ENCODE measurements at regions not wholly inside any gene's neighbourhood (a gene's known extent, or its start where the extent isn't known, plus 50 kb on each side); places are given as distances from the start of the nearest gene placed in this dataset.

- in situ Hi-C loops (cut with MboI; ENCODE audit: low sequenced_read_pairs, unreplicated experiment), result no loop called here
- no peak for DNase-seq (ENCODE audit: low spot score)
- TF ChIP-seq CTCF (IDR thresholded peaks at IDR 0.05; ENCODE audit: borderline replicate concordance, control extremely low read depth, extremely low read depth, insufficient read depth, missing control alignments), result no peak
Measured at GRCh38 chr3:64342940-64343688, 117.8 kb upstream of the PRICKLE2 start.

- DNase-seq (ENCODE audit: low spot score), result no peak
- no peak for TF ChIP-seq CTCF (IDR thresholded peaks at IDR 0.05; ENCODE audit: borderline replicate concordance, control extremely low read depth, extremely low read depth, insufficient read depth, missing control alignments)
- in situ Hi-C loops (cut with MboI; ENCODE audit: low sequenced_read_pairs, unreplicated experiment), result no loop called here
Measured at GRCh38 chr3:64341296-64341695, 116.0 kb upstream of the PRICKLE2 start.

- TF ChIP-seq CTCF (IDR thresholded peaks at IDR 0.05; ENCODE audit: borderline replicate concordance, control extremely low read depth, extremely low read depth, insufficient read depth, missing control alignments), result no peak
- in situ Hi-C loops (cut with MboI; ENCODE audit: low sequenced_read_pairs, unreplicated experiment), result no loop called here
Measured at GRCh38 chr3:64340641-64341101, 115.4 kb upstream of the PRICKLE2 start.

GRCh38 chr3:64336488-64336887, 111.2 kb upstream of the PRICKLE2 start:
- in situ Hi-C loops (cut with MboI; ENCODE audit: low sequenced_read_pairs, unreplicated experiment), result no loop called here
- TF ChIP-seq CTCF (IDR thresholded peaks at IDR 0.05; ENCODE audit: borderline replicate concordance, control extremely low read depth, extremely low read depth, insufficient read depth, missing control alignments), result no peak
- no peak for DNase-seq (ENCODE audit: low spot score)

More at GRCh38 chr3:64340641-64341101, 115.4 kb upstream of the PRICKLE2 start:
- DNase-seq (ENCODE audit: low spot score), result no peak

GRCh38 chr3:64332459-64333350, 107.4 kb upstream of the PRICKLE2 start:
- DNase-seq (ENCODE audit: low spot score), result no peak
- TF ChIP-seq CTCF (IDR thresholded peaks at IDR 0.05; ENCODE audit: borderline replicate concordance, control extremely low read depth, extremely low read depth, insufficient read depth, missing control alignments), result no peak
- in situ Hi-C loops (cut with MboI; ENCODE audit: low sequenced_read_pairs, unreplicated experiment), result no loop called here

- no peak for TF ChIP-seq CTCF (IDR thresholded peaks at IDR 0.05; ENCODE audit: borderline replicate concordance, control extremely low read depth, extremely low read depth, insufficient read depth, missing control alignments)
- DNase-seq (ENCODE audit: low spot score), result no peak
- in situ Hi-C loops (cut with MboI; ENCODE audit: low sequenced_read_pairs, unreplicated experiment), result no loop called here
Measured at GRCh38 chr3:64331605-64332004, 106.3 kb upstream of the PRICKLE2 start.

Measured in GM13976 (cell line).